ENCODE measurements at regions not wholly inside any gene's neighbourhood (a gene's known extent, or its start where the extent isn't known, plus 50 kb on each side); places are given as distances from the start of the nearest gene placed in this dataset.

GRCh38 chr16:66203476-66203875 is 163.0 kb upstream of the CDH5 start:
- H3K79me2 ChIP-seq (ENCODE audit: control insufficient read depth in 1 of 2, insufficient read depth in 2 of 2, low read length in 2 of 2): no peaks in the 10 kb centered on the region
- H3K9ac ChIP-seq (replicated peaks in 1 of 4; ENCODE audit: extremely low read depth in 1 of 4, low read depth in 3 of 4, low read length in 3 of 4): no peak overlapping the region
- H3K36me3 ChIP-seq (ENCODE audit: control insufficient read depth in 2 of 4, insufficient read depth in 4 of 4, low read length in 3 of 4): no peaks in the 10 kb centered on the region
- H3K23ac ChIP-seq (ENCODE audit: insufficient read length): no peak overlapping the region
- no peak for DNase-seq (ENCODE audit: low read depth in 1 of 2, low spot score in 2 of 2)
- H2BK5ac ChIP-seq (ENCODE audit: low read depth, low read length): no peak overlapping the region
- no peak overlapping the region for H3K4ac ChIP-seq (replicated peaks; ENCODE audit: insufficient read length, low read depth, low read length)
- WGBS, 2 experiments (ENCODE audit: extremely low coverage in 1 of 2, insufficient coverage in 1 of 2, insufficient read length in 1 of 2, insufficient replicate concordance in 2 of 2, low coverage in 1 of 2, low lambda C conversion rate in 2 of 2, missing lambda C conversion rate in 1 of 2): 95% methylated on average over 4 of the region's 4 CpGs; no CpG with 5 or more reads in 1 of the 2 experiments
- no peaks in the 10 kb centered on the region for H3K27me3 ChIP-seq (replicated peaks in 1 of 4; ENCODE audit: control insufficient read depth in 3 of 4, extremely low read depth in 1 of 4, insufficient read depth in 3 of 4, low read length in 3 of 4)
- ChIA-PET POLR2A (ENCODE audit: partially characterized antibody) (no interaction called here), CTCF (ENCODE audit: partially characterized antibody) (interaction anchor here (0.6 to 1.3 kb wide), 5 partner anchors 15 to 141 kb away, joined by 3 read pairs; no protein-coding TSS in a partner anchor)
- no peaks in the 10 kb centered on the region for H4K20me1 ChIP-seq (replicated peaks in 1 of 2; ENCODE audit: control insufficient read depth in 1 of 2, insufficient read depth in 2 of 2, low read length in 2 of 2)
- H3K4me1 ChIP-seq (replicated peaks in 1 of 4; ENCODE audit: control insufficient read depth in 3 of 4, insufficient read depth in 4 of 4, low read length in 3 of 4): peaks cover 0 to 5% (median 0%) of the 10 kb centered on the region in 4 experiments; a peak in 1 of 7 replicates
- no peak overlapping the region for H3K18ac ChIP-seq (ENCODE audit: extremely low read depth, low read length)
- no peak overlapping the region for H4K91ac ChIP-seq (replicated peaks; ENCODE audit: insufficient read length, low read length)
- no peak overlapping the region for H4K8ac ChIP-seq (ENCODE audit: extremely low read depth, insufficient read depth, low read length)
- H3K56ac ChIP-seq (replicated peaks; ENCODE audit: insufficient read length, low read depth, low read length): no peak overlapping the region
- FAIRE-seq: no peak
- H2BK20ac ChIP-seq (ENCODE audit: low read length): no peak overlapping the region
- H3K9me3 ChIP-seq (ENCODE audit: insufficient read depth in 2 of 2, low read depth in 1 of 2, low read length in 1 of 2): no peaks in the 10 kb centered on the region
- no peak overlapping the region for H3K4me3 ChIP-seq (ENCODE audit: extremely low read depth in 1 of 4, insufficient read depth in 2 of 4, low read depth in 3 of 4, low read length in 4 of 4)
- no peak overlapping the region for H4K5ac ChIP-seq (ENCODE audit: insufficient read length, low read depth, low read length)
- H2AFZ ChIP-seq (ENCODE audit: low read length): no peak overlapping the region
- no peak overlapping the region for H2BK12ac ChIP-seq (ENCODE audit: low read depth, low read length)
- H3K4me2 ChIP-seq (ENCODE audit: insufficient read depth in 1 of 2, low read depth in 2 of 2, low read length in 2 of 2): no peak overlapping the region
- no peak overlapping the region for H2BK15ac ChIP-seq (ENCODE audit: low read length)
- H3K23me2 ChIP-seq (ENCODE audit: low read depth, low read length): no peaks in the 10 kb centered on the region
- H3K79me1 ChIP-seq (ENCODE audit: low read depth, low read length): no peaks in the 10 kb centered on the region
- no peak overlapping the region for H2BK120ac ChIP-seq (replicated peaks; ENCODE audit: low read depth, low read length)
- no peak overlapping the region for H3K14ac ChIP-seq (ENCODE audit: insufficient read length)
- no peak overlapping the region for H2AK5ac ChIP-seq (ENCODE audit: low read depth, low read length)
- no peak overlapping the region for H3K27ac ChIP-seq (ENCODE audit: low read depth, low read length)
- TF ChIP-seq ATF2 (IDR thresholded peaks at IDR 0.05; ENCODE audit: low read length) (no peak), SUZ12 (IDR thresholded peaks at IDR 0.05; ENCODE audit: low read length) (no peak), HDAC2 (IDR thresholded peaks at IDR 0.05; ENCODE audit: borderline replicate concordance in 1 of 2, low read depth in 2 of 2, low read length in 2 of 2) (no peak), RFX5 (IDR thresholded peaks at IDR 0.05; ENCODE audit: borderline replicate concordance, low read depth, low read length) (no peak), GABPA (IDR thresholded peaks at IDR 0.05; ENCODE audit: borderline replicate concordance, insufficient read depth, low read length) (no peak), KDM1A (IDR thresholded peaks at IDR 0.05; ENCODE audit: borderline replicate concordance, low read length) (no peak), MAX (IDR thresholded peaks at IDR 0.05) (no peak), RNF2 (IDR thresholded peaks at IDR 0.05; ENCODE audit: borderline replicate concordance, low read depth, low read length, missing control alignments, poor library complexity, severe bottlenecking) (no peak), CBX5 (IDR thresholded peaks at IDR 0.05; ENCODE audit: low read depth, low read length) (no peak), JUND (IDR thresholded peaks at IDR 0.05; ENCODE audit: low read length) (no peak)

Data from H1 (cell line).